Left lobe of liver (tissue), 2 donors: ENCODE measurements at regions not wholly inside any gene's neighbourhood (a gene's known extent, or its start where the extent isn't known, plus 50 kb on each side); places are given as distances from the start of the nearest gene placed in this dataset.
A peak's percentile ranks its signal among the peaks of the same experiment; 100 is the strongest.

Experiments
- ATAC-seq: fragments of 200-7000 bp; cut with Tn5 transposase; one replicate; pipeline ENCODE4 v1.9.1; 2020; ENCODE audit warnings: mild to moderate bottlenecking, moderate library complexity
- DNase-seq: peaks from one replicate; pipeline ENCODE4 v3.0.0-alpha.2; 2020; ENCODE audit warnings: low spot score
- donor health status: DM: no; HTN: no; CAD: no; lungs with moderate emphysema.
- donor health status: DM: no; HTN: yes; CAD: no.

DNA sequence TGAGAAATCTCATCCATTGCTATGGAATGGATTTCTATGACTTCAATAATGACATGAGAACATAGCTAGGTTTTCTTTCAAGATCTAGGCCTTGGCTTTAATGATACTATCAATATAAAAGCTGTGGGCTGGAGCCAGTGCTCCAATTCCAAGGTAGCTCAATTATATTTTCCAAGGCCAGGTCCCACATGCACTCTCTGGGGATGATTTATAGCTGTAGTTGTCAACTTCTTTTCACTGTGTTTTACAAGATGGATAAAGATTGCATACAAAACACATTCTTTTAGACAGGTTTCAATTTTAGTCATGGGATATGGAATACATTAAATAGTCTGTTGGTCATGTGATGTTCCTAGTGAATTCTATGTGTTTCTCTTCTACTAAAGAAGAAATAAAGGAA lies 156.7 kb downstream of the DCAF12L1 start:
- DNase-seq: no peak
- no peak for ATAC-seq

GRCh38 chrX:126394681-126395080 lies 157.9 kb downstream of the DCAF12L1 start:
- DNase-seq (no peak), ATAC-seq (no peak)

DNA sequence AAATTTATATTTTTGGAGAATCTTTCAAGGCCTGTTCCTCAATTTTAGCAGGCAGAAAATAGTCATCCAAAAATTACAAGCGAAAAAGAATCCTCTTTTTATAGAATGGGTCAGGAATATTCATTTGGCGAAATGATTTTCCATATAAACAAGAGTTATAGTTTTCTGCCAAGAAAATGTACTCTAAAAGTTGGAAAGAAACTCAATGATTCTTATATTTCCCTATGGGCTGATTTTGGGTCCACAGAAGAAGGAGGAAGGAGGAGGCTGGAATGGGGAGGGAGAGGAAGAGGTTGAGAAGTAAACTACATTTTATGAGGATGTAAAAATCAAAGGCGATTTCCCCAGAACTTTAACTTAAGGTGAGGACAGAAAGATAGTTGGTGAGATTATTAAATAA lies 159.3 kb downstream of the DCAF12L1 start:
- ATAC-seq (no peak), DNase-seq (no peak)

DNA sequence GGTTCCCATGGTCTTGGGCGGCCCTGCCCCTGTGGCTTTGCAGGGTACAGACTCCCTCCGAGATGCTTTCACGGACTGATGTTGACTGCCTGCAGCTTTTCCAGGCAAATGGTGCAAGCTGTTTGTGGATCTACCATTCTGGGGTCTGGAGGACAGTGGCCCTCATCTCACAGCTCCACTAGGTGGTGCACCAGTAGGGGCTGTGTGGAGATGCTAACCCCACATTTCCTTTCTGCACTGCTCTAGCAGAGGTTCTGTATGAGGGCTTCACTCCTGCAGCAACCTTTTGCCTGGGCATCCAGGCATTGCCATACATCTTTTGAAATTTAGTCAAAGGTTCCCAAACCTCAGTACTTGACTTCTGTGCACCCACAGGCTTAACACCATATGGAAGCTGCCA lies 176.1 kb downstream of the DCAF12L1 start:
- DNase-seq (no peak), ATAC-seq (no peak)

GRCh38 chrX:126342859-126343258 lies 176.8 kb upstream of the DCAF12L2 start:
- ATAC-seq (peak; percentile 73), DNase-seq (peak; percentile 36)

GRCh38 chrX:126339928-126340327 lies 173.8 kb upstream of the DCAF12L2 start:
- ATAC-seq (no peak), DNase-seq (no peak)

- DNase-seq: no peak
- ATAC-seq: no peak
Measured at GRCh38 chrX:126338916-126339315, 172.8 kb upstream of the DCAF12L2 start.

DNA sequence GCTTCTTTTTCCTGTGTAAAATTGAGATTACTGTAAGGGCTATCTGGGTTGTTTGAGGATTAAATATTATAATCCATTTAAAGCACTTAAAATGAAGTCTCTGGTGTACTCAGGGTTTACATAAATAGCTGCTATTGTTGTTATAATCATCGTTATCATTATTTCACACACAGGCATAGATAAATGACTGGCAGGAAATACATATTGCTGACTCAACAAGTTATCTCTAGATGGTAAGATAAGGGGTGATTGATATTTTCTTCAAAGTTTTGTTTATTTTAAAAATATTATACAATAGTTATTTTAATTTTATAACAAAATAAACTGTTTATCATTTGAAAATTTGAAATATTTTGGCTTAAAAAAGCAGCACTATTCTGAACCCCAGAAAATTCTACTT lies 134.3 kb upstream of the DCAF12L2 start:
- DNase-seq (no peak), ATAC-seq (no peak)

DNA sequence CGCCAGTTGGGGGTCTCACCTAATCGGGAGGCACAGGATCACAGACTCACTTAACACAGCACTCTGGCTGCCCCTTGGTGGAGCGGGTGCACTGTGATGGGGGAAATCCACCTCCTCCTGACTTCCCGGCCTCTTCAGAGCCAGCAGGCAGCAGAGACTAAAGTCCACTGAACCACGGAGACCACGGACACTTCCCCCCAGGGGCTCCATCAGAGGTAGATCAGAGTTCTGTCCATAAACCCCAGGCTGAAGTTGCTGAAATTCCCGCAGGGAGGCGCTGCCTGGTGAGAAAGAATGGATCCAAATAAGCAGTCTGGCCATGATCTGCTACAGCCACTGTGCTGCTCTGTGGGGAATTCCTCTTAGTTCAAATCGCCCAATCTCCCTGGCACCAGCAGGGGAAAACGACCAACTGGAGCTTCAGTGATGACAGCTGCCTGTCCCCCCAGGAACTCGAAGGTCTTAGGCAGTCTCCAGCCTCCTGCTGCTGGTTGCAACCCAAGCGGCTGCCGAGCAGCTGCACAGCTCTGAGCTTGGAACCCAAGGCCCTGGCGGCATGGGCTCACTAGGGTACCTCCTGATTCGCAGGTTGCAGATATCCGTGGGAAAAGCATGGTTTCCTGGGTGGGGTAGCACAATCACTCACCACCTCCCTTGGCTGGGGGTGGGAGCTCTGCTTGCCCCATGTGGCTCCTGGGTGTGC lies 106.9 kb upstream of the DCAF12L2 start:
- no peak for ATAC-seq
- DNase-seq: no peak

- no peak for DNase-seq
- ATAC-seq: no peak
Measured at GRCh38 chrX:126265116-126265515, 99.0 kb upstream of the DCAF12L2 start.

DNA sequence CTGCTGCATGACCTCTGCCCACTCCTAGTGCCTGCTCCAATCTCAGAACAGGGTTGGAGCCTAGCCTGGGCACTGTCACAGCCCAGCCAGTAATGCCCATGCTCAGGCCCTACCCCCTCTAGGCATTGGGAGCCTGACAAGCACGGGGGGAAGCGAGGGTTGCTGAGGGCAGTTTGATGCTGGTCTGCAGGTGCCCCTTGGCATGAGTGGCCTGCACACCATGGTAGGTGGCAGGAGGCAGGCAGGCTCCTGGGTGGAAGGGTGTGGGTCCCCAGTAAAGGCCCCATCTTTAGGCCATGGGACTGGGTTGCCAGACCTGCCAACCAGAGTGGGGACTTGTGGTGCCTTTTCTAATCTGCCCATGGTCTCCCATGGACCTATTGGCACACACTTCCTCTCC lies 72.1 kb upstream of the DCAF12L2 start:
- DNase-seq: no peak

DNA sequence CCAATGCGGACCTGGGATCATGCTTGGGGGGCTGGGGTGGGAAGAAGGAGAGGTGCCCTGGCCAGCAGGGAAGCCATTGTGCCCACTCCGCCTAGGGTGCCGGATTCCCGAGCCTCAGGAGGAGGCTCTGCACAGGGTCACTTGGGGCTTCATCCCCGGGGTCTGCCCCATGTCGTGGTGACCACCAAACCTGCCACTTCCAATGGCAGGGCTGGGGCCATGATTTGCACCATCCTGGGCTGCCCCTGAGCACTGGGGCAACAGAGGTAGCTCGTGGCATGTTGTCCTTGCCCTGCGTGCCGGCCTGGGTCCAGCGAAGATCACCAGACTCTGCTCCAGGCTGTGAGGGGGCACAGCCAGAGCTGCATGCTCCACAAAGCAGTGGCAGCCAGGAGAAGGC lies 71.4 kb upstream of the DCAF12L2 start:
- ATAC-seq: no peak

More for the DNA sequence above, 72.1 kb upstream of the DCAF12L2 start:
- no peak for ATAC-seq

More for the DNA sequence above, 71.4 kb upstream of the DCAF12L2 start:
- no peak for DNase-seq
